IMR-90 (cell line): ENCODE measurements at regions not wholly inside any gene's neighbourhood (a gene's known extent, or its start where the extent isn't known, plus 50 kb on each side); places are given as distances from the start of the nearest gene placed in this dataset.

Experiments used
- ATAC-seq: fragments of 200-7000 bp; cut with Tn5 transposase; 2 replicates; pipeline ENCODE4 v1.9.1; 2020; ENCODE audit warnings: low read depth, mild to moderate bottlenecking, moderate library complexity
- BruUV-seq: library from RNA; stranded (reverse); fragments of 400-500 nt; replicated peaks from 2 replicates; lab custom pipeline; 2021; lab: Mats Ljungman, UMichigan
- CTCF ChIA-PET: fragments of 300-600 bp; formaldehyde crosslinking; extraction: SDS; loops from one replicate; lab custom pipeline; 2021; ENCODE audit warnings: antibody characterized with exemption; lab: Yijun Ruan, JAX
- POLR2A ChIA-PET: fragments of 300-600 bp; sonication (Branson Sonifier 250); formaldehyde crosslinking; loops from one replicate; lab custom pipeline; 2022; ENCODE audit warnings: antibody characterized with exemption; ENCODE audit not compliant: unreplicated experiment; lab: Charles Lee
- DNase-seq: peaks from one replicate; pipeline ENCODE4 v3.0.0; 2013
- H2AFZ ChIP-seq: replicated peaks from 2 replicates; pipeline ENCODE3; 2013; ENCODE audit warnings: low read length, mild to moderate bottlenecking; ENCODE audit not compliant: poor library complexity
- H2AK5ac ChIP-seq: 2 replicates; pipeline ENCODE4 v1.6.1; 2013; ENCODE audit warnings: low read depth, low read length, inconsistent platforms
- H2AK9ac ChIP-seq: replicated peaks from 2 replicates; pipeline ENCODE3; 2013; ENCODE audit warnings: mild to moderate bottlenecking, low read depth, low read length, moderate library complexity; ENCODE audit not compliant: poor library complexity
- H2BK120ac ChIP-seq: 2 replicates; pipeline ENCODE4 v1.6.1; 2013; ENCODE audit warnings: low read depth, low read length, inconsistent platforms
- H2BK15ac ChIP-seq: 3 replicates; pipeline ENCODE4 v1.6.1; 2013; ENCODE audit warnings: low read depth, low read length, inconsistent platforms
- H2BK20ac ChIP-seq: 2 replicates; pipeline ENCODE4 v1.6.1; 2013; ENCODE audit warnings: low read depth, mild to moderate bottlenecking, inconsistent platforms, low read length, moderate library complexity
- H2BK5ac ChIP-seq: 2 replicates; pipeline ENCODE4 v1.6.1; 2013; ENCODE audit warnings: mild to moderate bottlenecking, low read depth, low read length, inconsistent platforms; ENCODE audit not compliant: poor library complexity, severe bottlenecking
- H3K14ac ChIP-seq: replicated peaks from 2 replicates; pipeline ENCODE4 v1.6.1; 2013; ENCODE audit warnings: low read depth, low read length, inconsistent platforms
- H3K18ac ChIP-seq: 2 replicates; pipeline ENCODE4 v1.6.1; 2013; ENCODE audit warnings: low read depth, low read length, control low read depth
- H3K23ac ChIP-seq: 2 replicates; pipeline ENCODE4 v1.6.1; 2013; ENCODE audit warnings: low read depth, low read length, inconsistent platforms
- H3K27ac ChIP-seq: 2 replicates; pipeline ENCODE4 v1.5.1; 2013; ENCODE audit warnings: mild to moderate bottlenecking, control low read depth, low read length; ENCODE audit not compliant: insufficient read depth
- H3K27me3 ChIP-seq: 2 replicates; pipeline ENCODE4 v1.6.1; 2013; ENCODE audit warnings: low read length; ENCODE audit not compliant: control insufficient read depth, insufficient read depth
- H3K36me3 ChIP-seq: 2 replicates; pipeline ENCODE4 v1.6.1; 2013; ENCODE audit warnings: low read length, mixed read lengths; ENCODE audit not compliant: control insufficient read depth, insufficient read depth
- H3K4ac ChIP-seq: 2 replicates; pipeline ENCODE4 v1.6.1; 2013; ENCODE audit warnings: low read depth, low read length, inconsistent platforms
- H3K4me1 ChIP-seq: 2 replicates; pipeline ENCODE4 v1.6.1; 2013; ENCODE audit warnings: low read length, mixed read lengths; ENCODE audit not compliant: control insufficient read depth, insufficient read depth
- H3K4me2 ChIP-seq: 2 replicates; pipeline ENCODE4 v1.6.1; 2013; ENCODE audit warnings: low read depth, mild to moderate bottlenecking, control low read depth, low read length, moderate library complexity
- H3K4me3 ChIP-seq: 2 replicates; pipeline ENCODE4 v1.5.1; 2013; ENCODE audit warnings: low read depth, mild to moderate bottlenecking, control low read depth, low read length, moderate library complexity; ENCODE audit not compliant: insufficient read depth
- H3K56ac ChIP-seq: 2 replicates; pipeline ENCODE4 v1.6.1; 2013; ENCODE audit warnings: low read length, inconsistent platforms; ENCODE audit not compliant: insufficient read depth; ENCODE audit errors: extremely low read depth
- H3K79me1 ChIP-seq, 2 experiments: 2 replicates each; pipeline ENCODE4 v1.6.1; 2013; ENCODE audit warnings: low read length in 2 of 2, inconsistent platforms in 1 of 2, low read depth in 1 of 2
- H3K9ac ChIP-seq: 2 replicates; pipeline ENCODE4 v1.6.1; 2013; ENCODE audit warnings: low read depth, low read length, control low read depth
- H3K9me1 ChIP-seq: 2 replicates; pipeline ENCODE4 v1.6.1; 2013; ENCODE audit warnings: low read length, inconsistent platforms; ENCODE audit not compliant: insufficient read depth
- H3K9me3 ChIP-seq: 2 replicates; pipeline ENCODE4 v1.6.1; 2013; ENCODE audit warnings: low read length; ENCODE audit not compliant: control insufficient read depth, insufficient read depth
- H4K20me1 ChIP-seq: 2 replicates; pipeline ENCODE4 v1.6.1; 2013; ENCODE audit warnings: low read length, inconsistent platforms; ENCODE audit not compliant: insufficient read depth
- H4K5ac ChIP-seq: 2 replicates; pipeline ENCODE4 v1.6.1; 2013; ENCODE audit warnings: mild to moderate bottlenecking, low read depth, low read length, control low read depth
- H4K8ac ChIP-seq, 2 experiments: 2 replicates each; pipeline ENCODE4 v1.6.1; 2013; ENCODE audit warnings: low read depth in 2 of 2, low read length in 2 of 2, control low read depth in 1 of 2, inconsistent platforms in 1 of 2
- H4K91ac ChIP-seq: 2 replicates; pipeline ENCODE4 v1.6.1; 2013; ENCODE audit warnings: low read depth, low read length, inconsistent platforms; ENCODE audit not compliant: insufficient read depth
- BHLHE40 ChIP-seq: fragments of 150-350 bp; IDR thresholded peaks from 2 replicates; pipeline ENCODE4 v1.6.1; 2016; ENCODE audit warnings: mild to moderate bottlenecking, low read depth, low read length
- CEBPB ChIP-seq: IDR thresholded peaks from 2 replicates; pipeline ENCODE4 v1.6.1; 2012; ENCODE audit warnings: low read depth, low read length, improper control_type of control experiment
- CHD1 ChIP-seq: IDR thresholded peaks from 2 replicates; pipeline ENCODE4 v1.6.1; 2012; ENCODE audit warnings: low read depth, low read length, improper control_type of control experiment
- FOS ChIP-seq: fragments of 150-350 bp; IDR thresholded peaks from 2 replicates; pipeline ENCODE4 v1.6.1; 2016; ENCODE audit warnings: low read depth, low read length
- MAFK ChIP-seq: IDR thresholded peaks from 2 replicates; pipeline ENCODE4 v1.6.1; 2012; ENCODE audit warnings: low read depth, low read length, improper control_type of control experiment
- MAZ ChIP-seq: IDR thresholded peaks from 2 replicates; pipeline ENCODE4 v1.6.1; 2012; ENCODE audit warnings: low read depth, mild to moderate bottlenecking, low read length, improper control_type of control experiment, moderate library complexity, borderline replicate concordance
- MXI1 ChIP-seq: IDR thresholded peaks from 2 replicates; pipeline ENCODE4 v1.6.1; 2012; ENCODE audit warnings: low read depth, mild to moderate bottlenecking, low read length, moderate library complexity, borderline replicate concordance
- NFE2L2 ChIP-seq: fragments of 150-350 bp; IDR thresholded peaks from 2 replicates; pipeline ENCODE4 v1.6.1; 2016; ENCODE audit warnings: low read depth, mild to moderate bottlenecking, low read length
- POLR2A ChIP-seq: IDR thresholded peaks from 2 replicates; pipeline ENCODE4 v1.6.1; 2012; ENCODE audit warnings: mild to moderate bottlenecking, low read depth, low read length
- RAD21 ChIP-seq: IDR thresholded peaks from 2 replicates; pipeline ENCODE4 v1.6.1; 2012; ENCODE audit warnings: low read length, improper control_type of control experiment
- RCOR1 ChIP-seq: IDR thresholded peaks from 2 replicates; pipeline ENCODE4 v1.6.1; 2012; ENCODE audit warnings: mild to moderate bottlenecking, low read length, improper control_type of control experiment; ENCODE audit not compliant: insufficient replicate concordance
- RFX5 ChIP-seq: IDR thresholded peaks from 2 replicates; pipeline ENCODE4 v1.8.0; 2012; ENCODE audit warnings: low read depth, mild to moderate bottlenecking, low read length, moderate library complexity
- SMC3 ChIP-seq: fragments of 150-350 bp; IDR thresholded peaks from 2 replicates; pipeline ENCODE4 v1.6.1; 2016; ENCODE audit warnings: low read depth, mild to moderate bottlenecking, antibody characterized with exemption, low read length, moderate library complexity
- WGBS, 2 experiments: methylation state at CpG; one replicate each; pipeline versions ENCODE4 v1.1.5 to v1.1.7; 2013; ENCODE audit warnings: missing lambda C conversion rate in 2 of 2; ENCODE audit not compliant: insufficient read length in 1 of 2; ENCODE audit errors: extremely low coverage in 2 of 2; 5-methylcytosine and 5-hydroxymethylcytosine counted together
- dilution Hi-C: fragments of 300-500 bp; cut with HindIII; formaldehyde crosslinking; loops from one replicate; pipeline ENCODE4 v1.14.3; 2018; ENCODE audit warnings: low sequenced_read_pairs; ENCODE audit not compliant: unreplicated experiment
- in situ Hi-C: fragments of 300-500 bp; cut with MboI; formaldehyde crosslinking; loops from 3 replicates; pipeline ENCODE4 v1.14.3; 2019; ENCODE audit warnings: low sequenced_read_pairs, inconsistent platforms, mixed read lengths
- intact Hi-C: fragments of 100-400 bp; cut with micrococcal nuclease; formaldehyde crosslinking; loops from 2 replicates; pipeline ENCODE4 v1.10.0; 2022
- TF ChIP-seq, protein P1 (sequence below): fragments of 150-350 bp; IDR thresholded peaks from 2 replicates; pipeline ENCODE4 v1.6.1; 2016; ENCODE audit warnings: low read depth, mild to moderate bottlenecking, low read length, moderate library complexity, borderline replicate concordance
- TF ChIP-seq, protein P2 (sequence below): fragments of 150-350 bp; IDR thresholded peaks from 2 replicates; pipeline ENCODE4 v1.6.1; 2017; ENCODE audit warnings: mild to moderate bottlenecking, antibody characterized with exemption, low read length, low read depth
- TF ChIP-seq, protein P3 (sequence below): conservative IDR thresholded peaks from 2 replicates; pipeline ENCODE4 v1.5.1; 2012; ENCODE audit warnings: mild to moderate bottlenecking, low read depth, low read length, improper control_type of control experiment

DNA sequence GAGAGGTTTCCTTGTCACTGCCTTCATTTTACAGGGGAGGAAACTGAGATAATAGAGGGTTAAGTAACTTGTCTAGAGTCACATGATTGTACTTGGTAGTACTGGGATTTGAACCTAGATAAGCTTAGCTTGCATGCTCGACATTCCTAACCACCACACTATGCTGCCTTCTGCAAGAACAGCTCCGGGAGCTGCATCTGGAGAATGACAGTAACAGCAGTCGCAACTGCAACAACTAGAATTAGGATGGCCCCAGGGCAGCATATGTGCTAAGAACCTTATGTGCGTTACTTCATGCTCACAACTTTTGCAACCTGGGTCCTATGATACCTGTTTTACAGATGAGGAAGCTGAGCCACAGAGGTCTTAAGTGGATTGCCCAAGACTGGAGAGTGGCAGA lies 89.5 kb upstream of the LCORL start:
- WGBS, 2 experiments: no CpG with 5 or more reads among the region's 4 CpGs
- Histone ChIP-seq H3K56ac (no peak overlapping the region), H4K91ac (no peak overlapping the region), H2AFZ (no peak overlapping the region), H2BK120ac (no peak overlapping the region), H2BK20ac (no peak overlapping the region), H3K36me3 (no peaks in the 10 kb centered on the region), H3K79me1 (no peaks in the 10 kb centered on the region), H3K23ac (no peak overlapping the region), H3K18ac (no peak overlapping the region), H3K4me2 (no peak overlapping the region), H2AK9ac (no peak overlapping the region), H2BK5ac (no peak overlapping the region), H2BK15ac (no peak overlapping the region), H3K9ac (no peak overlapping the region), H4K5ac (no peak overlapping the region), H3K4me1 (no peaks in the 10 kb centered on the region), H3K27ac (no peak overlapping the region), H3K14ac (no peak overlapping the region), H3K9me3 (no peaks in the 10 kb centered on the region), H3K27me3 (no peaks in the 10 kb centered on the region), H4K8ac (no peak overlapping the region), H4K20me1 (no peaks in the 10 kb centered on the region), H2AK5ac (no peak overlapping the region), H3K4me3 (no peak overlapping the region), H3K9me1 (no peaks in the 10 kb centered on the region), H3K4ac (no peak overlapping the region)
- TF ChIP-seq, protein P1, sequence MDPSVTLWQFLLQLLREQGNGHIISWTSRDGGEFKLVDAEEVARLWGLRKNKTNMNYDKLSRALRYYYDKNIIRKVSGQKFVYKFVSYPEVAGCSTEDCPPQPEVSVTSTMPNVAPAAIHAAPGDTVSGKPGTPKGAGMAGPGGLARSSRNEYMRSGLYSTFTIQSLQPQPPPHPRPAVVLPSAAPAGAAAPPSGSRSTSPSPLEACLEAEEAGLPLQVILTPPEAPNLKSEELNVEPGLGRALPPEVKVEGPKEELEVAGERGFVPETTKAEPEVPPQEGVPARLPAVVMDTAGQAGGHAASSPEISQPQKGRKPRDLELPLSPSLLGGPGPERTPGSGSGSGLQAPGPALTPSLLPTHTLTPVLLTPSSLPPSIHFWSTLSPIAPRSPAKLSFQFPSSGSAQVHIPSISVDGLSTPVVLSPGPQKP: no peak
- TF ChIP-seq, protein P2, sequence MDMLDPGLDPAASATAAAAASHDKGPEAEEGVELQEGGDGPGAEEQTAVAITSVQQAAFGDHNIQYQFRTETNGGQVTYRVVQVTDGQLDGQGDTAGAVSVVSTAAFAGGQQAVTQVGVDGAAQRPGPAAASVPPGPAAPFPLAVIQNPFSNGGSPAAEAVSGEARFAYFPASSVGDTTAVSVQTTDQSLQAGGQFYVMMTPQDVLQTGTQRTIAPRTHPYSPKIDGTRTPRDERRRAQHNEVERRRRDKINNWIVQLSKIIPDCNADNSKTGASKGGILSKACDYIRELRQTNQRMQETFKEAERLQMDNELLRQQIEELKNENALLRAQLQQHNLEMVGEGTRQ: no peak
- TF ChIP-seq SMC3: no peak
- no peak for TF ChIP-seq FOS
- TF ChIP-seq CHD1: no peak
- TF ChIP-seq BHLHE40: no peak
- no peak for TF ChIP-seq RCOR1
- no peak for TF ChIP-seq POLR2A
- TF ChIP-seq MAFK: no peak
- no peak for TF ChIP-seq CEBPB
- no peak for TF ChIP-seq RAD21
- no peak for TF ChIP-seq NFE2L2
- TF ChIP-seq, protein P3, sequence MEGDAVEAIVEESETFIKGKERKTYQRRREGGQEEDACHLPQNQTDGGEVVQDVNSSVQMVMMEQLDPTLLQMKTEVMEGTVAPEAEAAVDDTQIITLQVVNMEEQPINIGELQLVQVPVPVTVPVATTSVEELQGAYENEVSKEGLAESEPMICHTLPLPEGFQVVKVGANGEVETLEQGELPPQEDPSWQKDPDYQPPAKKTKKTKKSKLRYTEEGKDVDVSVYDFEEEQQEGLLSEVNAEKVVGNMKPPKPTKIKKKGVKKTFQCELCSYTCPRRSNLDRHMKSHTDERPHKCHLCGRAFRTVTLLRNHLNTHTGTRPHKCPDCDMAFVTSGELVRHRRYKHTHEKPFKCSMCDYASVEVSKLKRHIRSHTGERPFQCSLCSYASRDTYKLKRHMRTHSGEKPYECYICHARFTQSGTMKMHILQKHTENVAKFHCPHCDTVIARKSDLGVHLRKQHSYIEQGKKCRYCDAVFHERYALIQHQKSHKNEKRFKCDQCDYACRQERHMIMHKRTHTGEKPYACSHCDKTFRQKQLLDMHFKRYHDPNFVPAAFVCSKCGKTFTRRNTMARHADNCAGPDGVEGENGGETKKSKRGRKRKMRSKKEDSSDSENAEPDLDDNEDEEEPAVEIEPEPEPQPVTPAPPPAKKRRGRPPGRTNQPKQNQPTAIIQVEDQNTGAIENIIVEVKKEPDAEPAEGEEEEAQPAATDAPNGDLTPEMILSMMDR: no peak
- no peak for TF ChIP-seq MXI1
- no peak for TF ChIP-seq MAZ
- no peak for TF ChIP-seq RFX5
- dilution Hi-C loops: no loop called here
- ChIA-PET CTCF (no interaction called here), POLR2A (no interaction called here)
- intact Hi-C loops: no loop called here
- in situ Hi-C loops: no loop called here
- ATAC-seq (no peak), DNase-seq (no peak)
- no TSS peak for BruUV-seq
